ENCODE measurements at regions not wholly inside any gene's neighbourhood (a gene's known extent, or its start where the extent isn't known, plus 50 kb on each side); places are given as distances from the start of the nearest gene placed in this dataset.
"Not testable (repeated sequence)": the region's sequence is repeated elsewhere in the genome, so short reads cannot be mapped to it uniquely, and the experiment has no call there.

DNA sequence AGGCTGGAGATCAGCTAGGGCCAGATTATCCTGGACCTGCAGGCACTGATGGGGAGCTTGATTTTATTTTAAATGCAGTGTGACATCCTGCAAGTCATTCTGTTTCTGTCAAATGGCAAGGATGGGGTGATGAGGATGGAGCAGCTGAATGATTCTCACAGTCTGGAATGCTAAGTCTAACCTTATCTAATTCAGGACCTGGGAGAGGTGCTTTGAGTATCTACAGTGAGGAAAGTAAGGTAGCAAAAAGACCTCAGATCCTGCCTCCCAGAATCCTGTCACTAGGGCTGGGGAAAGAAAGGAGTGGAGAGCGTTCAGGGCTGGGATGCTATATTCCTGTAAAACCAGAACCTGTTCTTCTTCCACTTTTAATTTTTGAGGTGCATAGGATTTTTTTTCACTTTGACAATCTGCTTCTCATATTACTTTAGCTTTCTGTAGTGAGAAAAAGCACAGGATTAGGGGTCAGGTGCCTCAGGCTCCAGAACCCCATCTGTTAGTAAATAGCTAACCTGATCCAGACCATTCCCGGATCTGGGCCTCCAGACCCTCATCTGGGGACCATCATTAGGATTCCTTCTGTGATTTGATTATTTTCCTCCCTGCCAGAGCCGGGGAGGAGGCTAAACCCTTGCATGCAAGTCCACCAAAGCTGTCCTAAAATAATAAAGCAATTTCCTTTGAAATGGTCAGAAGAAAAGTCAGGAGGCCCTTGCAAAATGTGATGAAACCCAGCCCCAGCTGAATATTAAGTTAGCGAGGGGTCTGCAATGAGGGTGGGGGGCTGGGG is 54.7 kb downstream of the ASCL1 start:
- peak; percentile 6 for DNase-seq

- DNase-seq: no peak
Observed at GRCh38 chr12:103012884-103013283, 55.4 kb downstream of the ASCL1 start.

DNA sequence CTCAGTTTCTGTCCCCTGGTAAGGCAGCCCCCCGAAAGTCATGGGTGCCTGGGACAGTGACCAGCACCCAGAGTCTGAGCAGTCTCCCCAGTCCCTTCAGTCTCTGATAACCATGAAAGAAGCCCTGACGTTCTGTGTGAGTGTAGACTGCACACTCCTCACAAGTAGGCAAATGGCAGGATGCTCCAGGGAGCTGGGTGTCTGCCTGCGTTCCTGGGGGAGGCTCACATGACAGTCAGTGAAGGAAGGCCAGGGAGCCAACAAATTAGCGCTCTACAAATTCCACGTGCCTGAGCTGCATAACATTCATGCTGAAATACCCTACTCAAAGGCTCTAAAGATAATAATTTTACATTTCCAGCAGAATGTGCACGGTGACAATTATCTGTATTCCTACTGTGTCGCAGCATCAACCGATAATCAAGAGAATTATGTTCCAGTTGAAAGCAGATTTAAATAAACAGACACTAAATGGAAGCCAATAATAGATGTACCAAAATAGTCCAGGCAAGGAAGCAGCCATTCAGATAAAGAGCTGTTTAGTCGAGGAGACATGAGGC is 56.3 kb downstream of the ASCL1 start:
- DNase-seq: no peak

DNA sequence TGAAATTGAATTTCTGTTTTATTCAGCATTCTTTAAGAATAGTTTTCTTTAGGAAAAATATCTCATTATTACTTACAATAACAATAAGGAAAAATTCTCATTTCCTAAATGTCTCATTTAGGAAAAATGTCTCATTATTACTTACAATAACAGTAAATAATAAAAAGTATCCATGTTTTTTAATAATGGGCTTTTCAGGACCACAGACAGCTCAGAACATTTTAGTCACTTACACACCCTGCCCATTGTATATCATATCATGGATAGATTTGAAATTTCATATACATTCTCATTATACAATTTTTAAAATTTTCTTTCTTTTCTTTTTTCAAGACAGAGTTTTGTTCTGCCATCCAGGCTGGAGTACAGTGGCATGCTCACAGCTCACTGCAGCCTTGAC is 58.9 kb downstream of the ASCL1 start:
- DNase-seq: no peak

- DNase-seq: no peak
Observed at GRCh38 chr12:103020839-103021238, 63.4 kb downstream of the ASCL1 start.

GRCh38 chr12:103021538-103022218 is 64.2 kb downstream of the ASCL1 start:
- DNase-seq: no peak

DNA sequence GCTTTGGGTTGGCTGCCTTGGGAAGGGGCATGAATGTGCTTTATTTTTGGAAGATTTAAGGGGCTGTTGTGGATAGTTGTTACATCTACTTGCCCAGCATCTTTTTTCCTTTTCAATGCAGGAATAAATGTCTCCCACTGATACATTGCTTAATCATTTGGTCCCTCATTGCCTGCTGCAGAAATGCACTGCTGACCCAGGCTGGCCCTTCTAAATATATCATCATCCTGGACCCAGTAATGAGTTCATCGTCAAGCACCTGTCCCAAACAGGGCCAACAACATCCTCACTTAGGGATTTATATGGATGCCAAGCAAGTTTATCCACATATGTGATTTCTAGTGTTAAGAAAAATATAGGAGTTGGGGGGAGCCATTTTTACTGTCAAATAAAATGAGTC is 67.2 kb downstream of the ASCL1 start:
- DNase-seq: no peak

DNA sequence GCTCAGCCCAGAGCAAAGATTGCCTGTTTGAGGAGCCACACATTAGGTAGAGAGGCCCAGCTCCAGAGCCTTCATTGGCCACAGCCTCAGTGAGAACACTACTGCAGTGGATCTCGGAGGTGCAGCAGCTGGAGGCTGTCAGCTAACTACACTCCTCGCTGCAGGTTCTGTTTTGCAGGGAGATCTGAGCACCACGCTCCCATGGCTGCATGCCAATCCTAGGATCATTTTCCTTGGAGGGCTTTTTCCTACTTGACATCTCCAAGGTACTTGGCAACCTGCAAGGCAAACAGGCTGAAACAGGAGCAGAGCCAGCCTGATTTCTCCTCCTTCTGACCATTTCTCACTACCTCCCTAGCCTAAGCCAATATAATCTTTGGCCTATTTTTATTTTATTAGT is 69.2 kb downstream of the ASCL1 start:
- not testable (repeated sequence) for DNase-seq

DNA sequence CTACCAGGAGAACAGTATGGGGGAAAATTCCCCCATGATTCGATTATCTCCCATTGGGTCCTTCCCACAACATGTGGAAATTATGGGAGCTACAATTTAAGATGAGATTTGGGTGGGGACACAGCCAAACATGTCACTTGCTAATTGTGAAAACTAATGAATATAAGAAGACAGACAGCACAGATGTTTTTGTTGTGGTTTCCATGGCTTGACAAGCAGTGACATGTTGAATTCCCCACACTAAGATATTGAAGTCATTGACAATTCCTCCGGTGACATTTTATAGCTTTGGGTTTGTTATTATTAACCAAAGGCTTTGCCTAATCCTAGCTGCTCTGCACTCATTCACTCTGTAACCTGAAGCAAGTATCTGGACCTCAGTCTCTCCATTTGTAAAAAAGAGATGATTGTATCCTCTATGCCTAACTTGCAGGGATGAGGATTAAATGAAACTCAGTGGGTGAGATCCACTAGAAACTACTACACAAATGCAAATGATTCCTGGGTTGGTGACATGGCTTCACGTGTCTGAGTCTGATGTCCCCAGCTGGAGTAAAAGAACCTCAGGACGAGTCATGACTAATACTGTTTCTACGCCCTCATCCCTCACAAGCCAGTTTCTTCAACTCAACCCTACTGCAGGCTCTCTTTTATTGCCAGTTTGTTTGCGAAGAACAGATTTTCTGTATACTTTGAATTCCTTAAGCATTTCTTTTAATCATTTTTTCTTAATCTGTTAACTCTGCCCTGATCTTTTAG is 71.6 kb downstream of the ASCL1 start:
- DNase-seq: no peak

DNA sequence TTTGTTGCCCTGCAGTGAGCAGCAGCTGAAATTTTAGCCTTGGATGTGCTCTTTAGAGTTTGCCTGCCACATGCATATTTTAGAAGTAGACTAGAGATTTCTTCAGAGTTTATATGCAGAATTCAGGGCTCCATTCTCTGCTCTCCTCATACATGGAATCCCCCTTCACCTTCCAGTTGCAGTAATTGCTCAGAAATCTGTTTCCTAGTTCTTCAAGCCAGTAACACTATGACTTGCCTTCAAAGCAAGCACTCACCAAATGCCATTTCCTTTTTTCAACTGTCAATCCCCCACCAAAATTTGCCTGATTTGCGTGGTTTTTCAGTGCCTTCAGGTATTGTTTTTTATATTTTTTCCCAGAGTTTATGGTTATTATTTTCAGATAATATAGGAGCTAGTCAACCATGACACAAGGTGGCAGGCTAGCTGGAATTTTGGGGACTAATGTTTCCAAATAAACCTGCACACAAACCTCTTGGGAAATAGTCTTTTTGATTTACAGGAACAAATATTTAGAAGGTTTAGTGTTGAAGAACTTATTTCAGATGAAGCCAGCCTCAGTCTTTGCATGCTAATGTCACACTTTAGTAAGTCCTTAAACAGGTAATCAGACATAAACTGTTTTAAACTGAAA is 79.2 kb downstream of the ASCL1 start:
- no peak for DNase-seq

- no peak for DNase-seq
Observed at GRCh38 chr12:103043531-103044486, 86.3 kb downstream of the ASCL1 start.

GRCh38 chr12:103046154-103046553 is 88.7 kb downstream of the ASCL1 start:
- DNase-seq: no peak

DNA sequence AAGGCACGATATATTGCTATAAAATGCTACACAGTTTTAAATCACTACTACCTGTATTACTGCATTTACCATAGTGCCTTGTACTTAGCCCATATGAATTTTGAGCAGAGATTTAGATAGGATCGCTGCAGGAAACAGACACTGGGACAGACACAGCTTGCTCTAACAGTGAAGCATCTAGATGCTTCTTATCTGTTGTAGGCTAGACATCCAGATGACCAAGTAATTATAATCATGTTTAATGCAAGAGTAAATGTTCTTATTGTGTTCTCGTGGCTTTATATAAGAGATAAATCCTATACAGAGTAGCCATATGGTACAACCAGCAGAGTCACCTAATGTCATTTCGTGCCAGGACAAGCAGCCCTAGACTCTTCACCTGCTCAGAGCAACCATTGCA is 92.8 kb downstream of the ASCL1 start:
- DNase-seq: no peak

DNA sequence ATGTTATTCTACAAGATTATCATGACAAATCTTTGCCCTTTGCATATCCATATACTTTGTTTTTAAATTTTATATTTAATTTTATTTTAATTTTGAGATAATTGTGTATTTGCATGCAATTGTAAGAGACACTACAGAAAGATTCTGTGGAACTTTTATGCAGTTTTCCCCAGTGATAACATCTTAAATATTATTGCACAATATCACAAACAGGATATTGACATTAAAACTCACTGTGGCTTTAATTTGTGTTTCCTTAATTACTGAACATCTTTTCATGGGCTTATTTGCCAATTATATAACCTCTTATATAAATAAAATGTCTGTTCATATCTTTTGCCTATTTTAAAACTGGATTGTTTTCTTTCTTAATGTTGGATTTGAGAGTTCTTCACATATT is 95.6 kb downstream of the ASCL1 start:
- DNase-seq: no peak

DNA sequence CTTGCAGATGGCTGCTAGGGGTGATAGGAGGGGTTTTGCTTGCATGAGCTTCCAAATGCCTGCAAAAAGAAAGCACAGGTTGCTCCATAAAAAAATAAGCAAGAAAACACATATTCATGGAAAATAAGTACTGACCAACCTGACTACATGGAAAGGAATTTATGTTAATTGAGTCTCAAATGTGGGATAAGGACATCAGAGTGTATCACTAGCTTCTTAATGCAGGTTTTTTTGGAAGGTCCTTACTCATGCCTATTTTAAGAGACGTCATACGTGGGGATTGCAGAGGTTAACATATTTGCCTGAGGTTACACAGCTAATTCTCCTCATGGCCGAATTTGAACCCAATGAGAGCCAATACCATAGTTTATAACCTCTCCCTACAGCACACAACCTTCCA is 116.2 kb downstream of the ASCL1 start:
- DNase-seq: no peak

DNA sequence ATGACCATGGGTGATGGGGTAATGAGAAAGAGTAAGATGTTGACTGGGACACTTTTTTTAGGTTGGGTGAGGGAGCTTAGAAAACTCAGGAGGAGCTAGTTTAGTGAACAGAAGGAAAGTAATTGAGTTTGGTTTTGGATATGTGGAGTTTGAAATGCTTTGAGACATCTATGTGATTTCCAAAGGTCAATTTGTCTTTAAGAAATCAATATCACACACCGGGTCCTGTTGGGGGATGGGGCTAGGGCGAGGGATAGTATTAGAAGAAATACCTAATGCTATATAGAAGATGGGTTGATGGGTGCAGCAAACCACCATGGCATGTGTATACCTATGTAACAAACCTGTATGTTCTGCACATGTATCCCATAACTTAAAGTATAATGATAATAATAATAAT is 118.4 kb downstream of the ASCL1 start:
- no peak for DNase-seq

- DNase-seq: no peak
Observed at GRCh38 chr12:103077108-103077773, 119.8 kb downstream of the ASCL1 start.

GRCh38 chr12:103085541-103085940 is 128.1 kb downstream of the ASCL1 start:
- DNase-seq: no peak

DNA sequence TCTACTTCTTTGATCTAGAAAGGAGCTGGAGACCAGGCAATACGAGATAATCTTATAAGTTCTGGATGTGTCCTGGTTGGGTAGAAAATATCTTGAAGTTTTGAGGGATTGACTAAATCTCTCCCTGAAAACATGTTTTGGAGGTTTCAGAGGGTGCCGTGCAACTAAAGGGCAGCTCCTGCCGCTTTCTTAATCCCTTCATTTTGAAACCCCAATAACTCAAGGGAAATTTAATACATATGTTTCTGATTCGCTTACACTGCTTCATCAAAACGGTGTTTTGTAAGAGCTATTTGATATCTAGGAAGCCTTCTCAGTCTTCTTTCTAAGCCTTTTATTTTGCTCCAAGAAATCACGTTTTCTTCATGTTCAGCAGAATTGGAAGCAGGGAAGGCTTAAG is 129.0 kb downstream of the ASCL1 start:
- DNase-seq: no peak

GRCh38 chr12:103093499-103094106 is 136.1 kb downstream of the ASCL1 start:
- DNase-seq: no peak

DNA sequence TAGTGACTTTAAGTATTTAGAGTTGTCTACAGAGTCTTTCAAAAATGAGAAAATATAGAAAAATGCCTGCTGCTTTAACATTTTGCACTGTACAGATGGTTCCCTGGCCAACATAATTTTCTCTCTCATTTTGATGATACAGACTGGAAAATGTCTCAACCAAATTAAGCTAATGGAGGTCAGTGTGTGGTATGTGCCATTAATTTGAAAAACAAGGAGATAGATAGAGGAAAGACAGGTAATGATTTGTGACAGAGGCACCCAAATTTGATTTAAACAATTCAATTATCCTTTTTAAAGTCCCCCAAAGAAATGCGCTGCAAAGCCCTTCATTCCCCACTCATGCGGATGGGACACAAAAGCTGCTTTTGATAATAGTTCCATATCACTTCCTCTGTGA is 140.0 kb downstream of the ASCL1 start:
- DNase-seq: no peak
